GM13977 (cell line): ENCODE measurements at regions not wholly inside any gene's neighbourhood (a gene's known extent, or its start where the extent isn't known, plus 50 kb on each side); places are given as distances from the start of the nearest gene placed in this dataset.

Experiments
- DNase-seq: peaks from one replicate; pipeline ENCODE4 v3.0.0; 2012; ENCODE audit warnings: low spot score
- in situ Hi-C: fragments of 300-500 bp; cut with MboI; formaldehyde crosslinking; loops from one replicate; pipeline ENCODE4 v1.12.0; 2022; ENCODE audit warnings: low sequenced_read_pairs, low pct_unique_long_range_greater_than_20kb, mixed read lengths, inconsistent platforms; ENCODE audit not compliant: unreplicated experiment
- TF ChIP-seq, protein P1 (sequence below): IDR thresholded peaks from 2 replicates; pipeline ENCODE4 v1.5.1; 2012; ENCODE audit warnings: mild to moderate bottlenecking, control low read depth; ENCODE audit not compliant: insufficient read depth; ENCODE audit errors: extremely low read depth, missing control alignments

DNA sequence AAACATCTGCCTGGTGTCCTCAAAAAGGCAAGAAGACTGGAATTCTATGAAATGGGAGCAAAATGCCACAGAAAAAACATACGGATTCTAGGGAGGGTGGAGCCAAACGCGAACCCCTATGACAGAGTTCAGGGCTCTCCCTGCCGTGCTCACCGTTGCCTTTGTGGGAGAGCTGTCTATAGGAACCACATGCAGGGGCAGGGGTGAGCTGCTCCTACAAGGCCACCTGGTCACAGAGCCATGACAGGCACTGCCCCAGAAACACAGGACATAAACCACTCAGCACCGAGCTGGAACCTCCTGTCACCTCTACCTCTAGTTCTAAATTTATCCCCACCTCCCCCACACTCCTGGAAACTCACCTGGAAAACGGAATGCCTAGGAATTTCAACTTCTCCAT, 155.1 kb upstream of the ZNF32 start:
- DNase-seq: no peak
- TF ChIP-seq, protein P1, sequence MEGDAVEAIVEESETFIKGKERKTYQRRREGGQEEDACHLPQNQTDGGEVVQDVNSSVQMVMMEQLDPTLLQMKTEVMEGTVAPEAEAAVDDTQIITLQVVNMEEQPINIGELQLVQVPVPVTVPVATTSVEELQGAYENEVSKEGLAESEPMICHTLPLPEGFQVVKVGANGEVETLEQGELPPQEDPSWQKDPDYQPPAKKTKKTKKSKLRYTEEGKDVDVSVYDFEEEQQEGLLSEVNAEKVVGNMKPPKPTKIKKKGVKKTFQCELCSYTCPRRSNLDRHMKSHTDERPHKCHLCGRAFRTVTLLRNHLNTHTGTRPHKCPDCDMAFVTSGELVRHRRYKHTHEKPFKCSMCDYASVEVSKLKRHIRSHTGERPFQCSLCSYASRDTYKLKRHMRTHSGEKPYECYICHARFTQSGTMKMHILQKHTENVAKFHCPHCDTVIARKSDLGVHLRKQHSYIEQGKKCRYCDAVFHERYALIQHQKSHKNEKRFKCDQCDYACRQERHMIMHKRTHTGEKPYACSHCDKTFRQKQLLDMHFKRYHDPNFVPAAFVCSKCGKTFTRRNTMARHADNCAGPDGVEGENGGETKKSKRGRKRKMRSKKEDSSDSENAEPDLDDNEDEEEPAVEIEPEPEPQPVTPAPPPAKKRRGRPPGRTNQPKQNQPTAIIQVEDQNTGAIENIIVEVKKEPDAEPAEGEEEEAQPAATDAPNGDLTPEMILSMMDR: no peak
- in situ Hi-C loops: no loop called here

DNA sequence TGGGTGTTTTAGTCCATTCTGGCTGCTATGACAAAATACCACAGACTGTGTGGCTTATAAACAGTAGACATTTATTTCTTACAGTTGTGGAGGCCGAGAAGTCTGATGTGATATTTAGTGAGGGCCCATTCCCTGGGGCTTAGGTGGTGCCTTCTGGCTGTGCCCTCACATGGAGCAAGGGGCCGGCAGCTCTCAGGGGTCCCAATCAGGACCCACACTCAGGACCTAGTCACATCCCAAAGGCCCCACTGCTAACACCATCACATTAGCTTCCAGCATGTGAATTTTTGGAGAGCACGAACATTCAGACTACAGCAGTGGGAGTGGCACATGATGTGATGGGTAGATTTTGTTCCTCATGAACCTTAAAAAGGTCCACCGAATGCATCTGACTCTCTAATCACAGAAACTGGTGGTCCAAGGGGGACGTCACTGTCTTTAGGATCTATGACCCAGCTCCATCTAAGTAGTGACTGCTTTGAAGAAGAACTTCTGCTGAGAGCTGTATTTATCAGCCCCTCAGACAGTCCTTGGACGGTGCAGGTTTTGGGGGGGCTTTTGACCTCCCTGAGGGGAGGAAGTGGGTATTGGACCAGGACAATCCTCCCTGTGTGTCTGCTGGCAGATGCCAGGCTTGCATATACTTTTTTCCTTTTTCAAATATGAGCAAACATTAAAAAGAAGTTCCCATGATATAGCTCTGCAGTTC, 154.5 kb upstream of the ZNF32 start:
- in situ Hi-C loops: no loop called here
- TF ChIP-seq, protein P1: no peak
- no peak for DNase-seq

DNA sequence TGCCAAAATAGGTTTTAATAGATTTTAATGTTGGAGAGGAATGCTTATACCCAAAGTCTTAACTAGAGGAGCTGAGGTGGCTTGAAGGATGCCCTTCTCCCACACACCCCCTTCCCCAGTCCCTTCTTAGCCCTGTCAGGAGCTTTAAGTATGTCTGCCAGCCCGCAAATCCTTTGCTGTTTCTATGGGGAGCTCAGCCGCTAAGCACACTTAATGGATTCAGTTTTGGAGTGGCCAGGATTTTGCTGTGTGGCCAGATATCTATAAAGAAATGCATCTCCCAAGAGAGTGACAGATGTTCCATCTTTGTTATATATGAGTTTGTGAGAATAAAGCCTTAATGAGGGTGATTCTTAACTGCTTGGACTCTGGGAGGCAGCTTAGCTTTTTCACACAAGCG, 152.9 kb upstream of the ZNF32 start:
- TF ChIP-seq, protein P1: no peak
- no peak for DNase-seq

DNA sequence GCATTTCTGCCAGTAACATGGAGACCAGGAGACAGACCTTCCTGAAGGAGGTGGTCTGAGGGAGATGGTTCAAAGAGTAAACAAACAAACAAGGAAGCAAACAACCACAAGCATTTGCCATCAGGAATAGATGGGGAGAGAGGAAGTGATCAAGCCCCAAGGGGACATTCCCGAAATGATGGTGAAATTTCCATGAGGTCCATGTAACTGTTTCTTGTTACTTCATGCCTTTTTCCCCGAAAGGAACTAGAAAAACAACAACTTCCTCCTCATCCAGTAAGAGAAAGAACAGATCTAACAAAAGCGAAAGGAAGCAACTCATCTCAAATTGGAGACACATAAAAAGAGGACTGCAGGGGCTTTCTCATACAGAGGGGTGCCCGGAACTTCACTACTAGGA, 152.5 kb upstream of the ZNF32 start:
- in situ Hi-C loops: no loop called here
- no peak for DNase-seq
- TF ChIP-seq, protein P1: no peak

More for the DNA sequence above, 152.9 kb upstream of the ZNF32 start:
- in situ Hi-C loops: no loop called here

DNA sequence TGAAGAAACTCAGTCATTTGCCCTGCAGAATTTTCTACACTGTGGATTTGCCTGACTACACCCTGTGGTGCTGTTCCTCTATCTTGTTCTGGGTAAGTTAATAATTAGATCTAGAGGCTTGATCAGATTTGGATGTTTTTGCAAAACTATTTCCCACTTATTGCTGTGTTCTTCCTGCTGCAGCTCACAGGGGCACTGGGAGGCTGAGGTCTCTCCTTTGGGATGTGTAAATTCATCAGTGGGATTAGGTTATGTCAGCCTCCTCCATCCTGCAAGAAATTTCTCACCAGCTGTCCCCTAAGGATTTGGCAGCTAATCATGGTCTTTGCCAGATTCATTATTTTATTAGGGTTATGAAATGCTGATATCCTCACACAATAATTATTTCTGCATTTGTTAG, 148.1 kb upstream of the ZNF32 start:
- in situ Hi-C loops: no loop called here
- TF ChIP-seq, protein P1: no peak
- DNase-seq: no peak

DNA sequence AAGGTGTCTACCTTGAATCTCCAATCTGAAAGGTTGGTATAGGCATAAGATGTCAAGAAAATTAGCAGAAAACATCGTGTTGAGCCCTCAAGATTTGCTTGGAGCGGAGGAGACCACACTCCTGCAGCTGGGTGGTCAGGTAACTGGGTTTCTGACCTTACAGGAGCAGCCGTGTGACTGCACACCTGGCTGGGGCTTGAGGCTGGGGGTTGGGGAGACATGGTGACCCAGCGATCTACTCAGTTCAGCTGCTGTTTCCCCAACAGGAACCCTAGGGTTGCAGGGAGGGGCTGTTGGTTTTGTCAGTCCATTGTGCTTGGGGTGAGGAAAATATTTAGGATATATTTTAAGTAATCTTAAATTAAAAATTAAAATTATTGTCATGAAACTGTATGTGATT, 147.0 kb upstream of the ZNF32 start:
- in situ Hi-C loops: no loop called here
- TF ChIP-seq, protein P1: no peak
- DNase-seq: no peak
